Subcutaneous abdominal adipose tissue (tissue), 5 donors: ENCODE measurements at regions not wholly inside any gene's neighbourhood (a gene's known extent, or its start where the extent isn't known, plus 50 kb on each side); places are given as distances from the start of the nearest gene placed in this dataset.
"Not testable (repeated sequence)": the region's sequence is repeated elsewhere in the genome, so short reads cannot be mapped to it uniquely, and the experiment has no call there.

ENCODE experiments used
- H3K27ac ChIP-seq: one replicate; pipeline ENCODE4 v1.7.0; 2013; ENCODE audit warnings: low read depth, mild to moderate bottlenecking, inconsistent platforms, low read length, moderate library complexity
- H3K27me3 ChIP-seq, 5 donors: one replicate each; pipeline ENCODE4 v1.7.0; 2013; ENCODE audit warnings: low read length in 5 of 5, inconsistent platforms in 1 of 5; ENCODE audit not compliant: control insufficient read depth in 5 of 5, insufficient read depth in 4 of 5
- H3K36me3 ChIP-seq, 5 donors: one replicate each; pipeline ENCODE4 v1.7.0; 2013; ENCODE audit warnings: low read length in 5 of 5; ENCODE audit not compliant: control insufficient read depth in 5 of 5, insufficient read depth in 5 of 5
- H3K4me1 ChIP-seq, 5 donors: one replicate each; pipeline ENCODE4 v1.7.0; 2013; ENCODE audit warnings: low read length in 5 of 5, mild to moderate bottlenecking in 3 of 5, moderate library complexity in 1 of 5; ENCODE audit not compliant: control insufficient read depth in 5 of 5, insufficient read depth in 5 of 5
- H3K4me3 ChIP-seq, 5 donors: one replicate each; pipeline ENCODE4 v1.7.0; 2013; ENCODE audit warnings: low read length in 5 of 5, low read depth in 1 of 5
- H3K9ac ChIP-seq, 5 donors: one replicate each; pipeline ENCODE4 v1.7.0; 2013; ENCODE audit warnings: low read length in 5 of 5, mild to moderate bottlenecking in 4 of 5, moderate library complexity in 3 of 5
- H3K9me3 ChIP-seq, 5 donors: one replicate each; pipeline ENCODE4 v1.7.0; 2013; ENCODE audit warnings: low read length in 5 of 5; ENCODE audit not compliant: control insufficient read depth in 5 of 5
- donor health status: healthy.
- donor health status: healthy.
- donor health status: healthy.
- donor health status: healthy.
- donor health status: healthy.

- H3K36me3 ChIP-seq, result no peaks in the 10 kb centered on the region
Observed at GRCh38 chr17:71849783-71850768, 270.7 kb upstream of the SOX9 start.

GRCh38 chr17:71850812-71851211 lies 270.0 kb upstream of the SOX9 start:
- H3K36me3 ChIP-seq, result no peaks in the 10 kb centered on the region
- no peaks in the 10 kb centered on the region for H3K9me3 ChIP-seq
- no peak overlapping the region for H3K9ac ChIP-seq
- H3K4me3 ChIP-seq, result no peak overlapping the region
- H3K27me3 ChIP-seq, result no peaks in the 10 kb centered on the region
- H3K4me1 ChIP-seq, result no peaks in the 10 kb centered on the region
- H3K27ac ChIP-seq, result no peak overlapping the region

More at GRCh38 chr17:71849783-71850768, 270.7 kb upstream of the SOX9 start:
- Histone ChIP-seq H3K4me1 (no peaks in the 10 kb centered on the region), H3K9ac (no peak overlapping the region), H3K27me3 (no peaks in the 10 kb centered on the region), H3K27ac (no peak overlapping the region), H3K9me3 (no peaks in the 10 kb centered on the region), H3K4me3 (no peak overlapping the region)

GRCh38 chr17:71855010-71855409 lies 265.8 kb upstream of the SOX9 start:
- H3K9me3 ChIP-seq, result no peaks in the 10 kb centered on the region
- H3K4me1 ChIP-seq, result no peaks in the 10 kb centered on the region
- no peaks in the 10 kb centered on the region for H3K36me3 ChIP-seq
- H3K4me3 ChIP-seq, result no peak overlapping the region
- no peaks in the 10 kb centered on the region for H3K27me3 ChIP-seq
- no peak overlapping the region for H3K27ac ChIP-seq
- no peak overlapping the region for H3K9ac ChIP-seq

- Histone ChIP-seq H3K9ac (no peak overlapping the region), H3K36me3 (no peaks in the 10 kb centered on the region), H3K27me3 (peaks cover 0 to 2% (median 0%) of the 10 kb centered on the region in 5 donors), H3K4me3 (no peak overlapping the region), H3K27ac (no peak overlapping the region), H3K9me3 (no peaks in the 10 kb centered on the region), H3K4me1 (no peaks in the 10 kb centered on the region)
Observed at GRCh38 chr17:71864755-71865154, 256.1 kb upstream of the SOX9 start.

- H3K4me1 ChIP-seq, result no peaks in the 10 kb centered on the region
- no peaks in the 10 kb centered on the region for H3K9me3 ChIP-seq
- no peaks in the 10 kb centered on the region for H3K36me3 ChIP-seq
- peaks cover 0 to 2% (median 0%) of the 10 kb centered on the region in 5 donors for H3K27me3 ChIP-seq
- no peak overlapping the region for H3K27ac ChIP-seq
- H3K9ac ChIP-seq, result no peak overlapping the region
- H3K4me3 ChIP-seq, result no peak overlapping the region
Observed at GRCh38 chr17:71866095-71866494, 254.7 kb upstream of the SOX9 start.

GRCh38 chr17:71869293-71869692 lies 251.5 kb upstream of the SOX9 start:
- no peaks in the 10 kb centered on the region for H3K4me1 ChIP-seq
- H3K9me3 ChIP-seq, result peaks cover 0 to 3% (median 0%) of the 10 kb centered on the region in 5 donors
- no peak overlapping the region for H3K27ac ChIP-seq
- peaks cover 0 to 2% (median 0%) of the 10 kb centered on the region in 5 donors for H3K27me3 ChIP-seq
- no peaks in the 10 kb centered on the region for H3K36me3 ChIP-seq
- H3K9ac ChIP-seq, result no peak overlapping the region
- H3K4me3 ChIP-seq, result no peak overlapping the region

- H3K9ac ChIP-seq, result no peak overlapping the region
- H3K4me3 ChIP-seq, result no peak overlapping the region
- H3K27ac ChIP-seq, result no peak overlapping the region
- peaks cover 0 to 5% (median 0%) of the 10 kb centered on the region in 5 donors for H3K9me3 ChIP-seq
- H3K4me1 ChIP-seq, result no peaks in the 10 kb centered on the region
- H3K36me3 ChIP-seq, result no peaks in the 10 kb centered on the region
- peaks cover 0 to 2% (median 0%) of the 10 kb centered on the region in 5 donors for H3K27me3 ChIP-seq
Observed at GRCh38 chr17:71869841-71870545, 250.8 kb upstream of the SOX9 start.

GRCh38 chr17:71870546-71870862 lies 250.3 kb upstream of the SOX9 start:
- Histone ChIP-seq H3K9me3 (peaks cover 0 to 5% (median 0%) of the 10 kb centered on the region in 5 donors), H3K36me3 (no peaks in the 10 kb centered on the region), H3K27ac (no peak overlapping the region), H3K4me1 (no peaks in the 10 kb centered on the region), H3K9ac (no peak overlapping the region), H3K27me3 (peaks cover 0 to 2% (median 0%) of the 10 kb centered on the region in 5 donors), H3K4me3 (no peak overlapping the region)

GRCh38 chr17:71872843-71873485 lies 247.9 kb upstream of the SOX9 start:
- H3K4me1 ChIP-seq, result no peaks in the 10 kb centered on the region
- no peaks in the 10 kb centered on the region for H3K36me3 ChIP-seq
- H3K9ac ChIP-seq, result no peak overlapping the region
- no peaks in the 10 kb centered on the region for H3K27me3 ChIP-seq
- peaks cover 0 to 5% (median 0%) of the 10 kb centered on the region in 5 donors for H3K9me3 ChIP-seq
- no peak overlapping the region for H3K27ac ChIP-seq
- H3K4me3 ChIP-seq, result no peak overlapping the region

GRCh38 chr17:71874773-71875172 lies 246.0 kb upstream of the SOX9 start:
- H3K36me3 ChIP-seq, H3K9ac ChIP-seq, H3K4me1 ChIP-seq, H3K9me3 ChIP-seq, H3K27ac ChIP-seq, H3K4me3 ChIP-seq, H3K27me3 ChIP-seq: not testable (repeated sequence)
